Muscle of back (tissue), 3 donors: ENCODE measurements at regions not wholly inside any gene's neighbourhood (a gene's known extent, or its start where the extent isn't known, plus 50 kb on each side); places are given as distances from the start of the nearest gene placed in this dataset.

ENCODE experiments used
- DNase-seq, 3 donors: peaks; one replicate each; pipeline versions ENCODE4 v3.0.0 to v3.0.0-alpha.2; 2013

DNA sequence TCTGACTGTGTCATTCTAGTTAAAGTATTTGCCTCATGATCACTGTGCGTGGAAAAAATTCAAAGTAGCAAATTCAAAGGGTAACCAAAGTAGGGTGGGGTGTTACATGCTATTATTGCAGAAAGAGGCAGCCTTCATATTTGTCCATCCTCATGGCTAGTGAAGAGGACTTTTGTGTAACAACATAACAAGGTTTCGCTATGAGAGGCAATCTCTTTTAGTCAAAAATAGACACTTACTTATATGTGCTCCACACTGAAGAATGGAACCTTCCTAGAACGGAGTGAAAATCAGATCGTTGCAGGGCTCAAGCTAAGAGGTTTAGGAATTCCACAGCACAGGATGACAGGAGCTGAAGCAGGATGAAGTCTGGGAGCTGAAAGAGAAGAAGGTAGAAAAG is 345.1 kb upstream of the CBLB start:
- no peak for DNase-seq

DNA sequence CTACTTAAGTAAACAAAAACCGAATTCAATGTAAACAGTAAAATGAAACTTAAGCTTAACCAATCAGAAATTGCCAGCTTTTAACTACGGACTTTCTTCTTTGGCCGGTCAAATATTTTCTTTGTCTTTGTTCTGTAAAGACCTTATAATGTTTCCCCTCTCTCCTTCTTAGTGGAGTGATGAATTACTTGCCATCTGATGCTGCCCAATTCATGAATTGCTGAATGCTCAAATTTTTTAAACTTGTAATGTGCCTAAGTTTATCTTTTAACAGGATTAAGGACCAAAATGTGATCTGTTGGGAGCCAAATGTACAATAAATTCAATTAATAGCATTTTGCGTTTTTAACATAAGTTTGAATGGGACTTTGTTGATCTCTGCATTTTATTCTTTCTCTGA is 345.8 kb upstream of the CBLB start:
- no peak for DNase-seq

DNA sequence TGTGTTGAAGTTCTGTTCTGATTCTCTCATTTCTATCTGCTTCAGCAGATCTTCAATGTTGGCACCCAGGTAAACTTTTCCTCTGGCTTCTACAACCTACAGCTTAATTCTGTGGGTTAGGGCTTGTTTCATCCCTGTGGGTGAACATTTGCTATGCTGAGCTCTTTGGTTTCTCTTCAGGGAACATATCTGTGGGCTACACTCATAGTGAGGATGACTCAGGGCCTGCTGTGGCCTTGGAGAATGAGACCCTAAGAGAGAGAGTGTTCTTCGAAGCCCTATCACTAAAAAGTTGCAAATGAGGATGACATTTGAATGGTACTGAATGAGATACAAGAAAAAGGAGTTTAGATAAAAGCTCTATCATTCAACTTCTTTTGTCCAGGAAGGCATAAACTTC is 346.2 kb upstream of the CBLB start:
- no peak for DNase-seq

DNA sequence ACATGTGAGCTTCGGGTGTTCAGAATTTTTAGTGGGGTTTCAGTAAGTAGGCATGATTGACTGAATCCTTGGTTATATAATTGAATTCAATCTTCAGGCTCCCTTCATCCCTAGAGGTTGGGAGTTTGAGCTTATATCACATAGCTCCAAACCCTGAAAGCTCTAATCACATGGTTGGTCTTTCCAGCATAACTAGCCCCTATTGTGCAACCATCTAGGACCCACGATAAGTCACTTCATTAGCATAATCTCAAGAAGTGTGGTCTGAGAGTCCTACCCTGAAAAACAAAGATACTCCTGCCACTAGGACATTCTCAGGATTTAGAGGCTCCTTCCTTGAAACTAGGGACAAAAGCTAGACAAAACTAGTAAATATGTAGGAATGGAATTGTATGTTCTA is 348.9 kb upstream of the CBLB start:
- DNase-seq, result no peak

DNA sequence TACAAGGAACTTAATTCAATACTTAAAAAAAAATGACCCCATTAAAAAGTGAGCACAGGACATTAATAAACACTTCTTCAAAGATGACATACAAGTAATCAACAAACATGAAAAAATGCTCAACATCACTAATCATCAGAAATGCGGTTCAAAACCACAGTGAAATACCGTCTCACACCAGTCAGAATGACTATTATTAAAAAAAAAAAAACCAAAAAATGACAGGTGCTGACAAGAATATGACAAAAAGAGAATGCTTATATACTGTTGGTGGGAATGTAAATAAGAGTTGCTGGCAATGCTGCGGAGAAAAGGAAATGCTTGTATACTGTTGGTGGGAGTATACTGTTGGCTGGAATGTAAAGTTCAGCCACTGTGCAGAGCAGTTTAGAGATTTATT is 358.3 kb upstream of the CBLB start:
- DNase-seq, result no peak

DNA sequence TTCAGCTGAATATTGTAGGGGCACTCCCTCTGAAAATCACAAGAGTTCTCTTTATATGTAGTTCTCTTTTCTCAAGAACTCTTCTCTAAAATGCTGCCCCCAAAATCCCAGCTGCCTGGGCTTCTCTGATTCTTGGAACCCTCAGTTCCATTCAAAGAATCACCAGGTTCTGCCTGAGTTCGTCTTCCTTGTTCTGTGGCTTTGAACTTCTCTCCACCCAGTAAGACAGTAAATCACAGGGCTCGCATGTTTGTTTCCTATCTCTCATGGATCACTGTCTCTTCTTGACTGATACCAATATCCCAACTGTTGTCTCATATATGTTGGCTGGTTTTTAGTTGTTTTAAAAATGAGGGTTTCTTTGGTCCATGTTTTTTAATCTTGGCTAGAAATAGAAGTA is 359.5 kb upstream of the CBLB start:
- no peak for DNase-seq

DNA sequence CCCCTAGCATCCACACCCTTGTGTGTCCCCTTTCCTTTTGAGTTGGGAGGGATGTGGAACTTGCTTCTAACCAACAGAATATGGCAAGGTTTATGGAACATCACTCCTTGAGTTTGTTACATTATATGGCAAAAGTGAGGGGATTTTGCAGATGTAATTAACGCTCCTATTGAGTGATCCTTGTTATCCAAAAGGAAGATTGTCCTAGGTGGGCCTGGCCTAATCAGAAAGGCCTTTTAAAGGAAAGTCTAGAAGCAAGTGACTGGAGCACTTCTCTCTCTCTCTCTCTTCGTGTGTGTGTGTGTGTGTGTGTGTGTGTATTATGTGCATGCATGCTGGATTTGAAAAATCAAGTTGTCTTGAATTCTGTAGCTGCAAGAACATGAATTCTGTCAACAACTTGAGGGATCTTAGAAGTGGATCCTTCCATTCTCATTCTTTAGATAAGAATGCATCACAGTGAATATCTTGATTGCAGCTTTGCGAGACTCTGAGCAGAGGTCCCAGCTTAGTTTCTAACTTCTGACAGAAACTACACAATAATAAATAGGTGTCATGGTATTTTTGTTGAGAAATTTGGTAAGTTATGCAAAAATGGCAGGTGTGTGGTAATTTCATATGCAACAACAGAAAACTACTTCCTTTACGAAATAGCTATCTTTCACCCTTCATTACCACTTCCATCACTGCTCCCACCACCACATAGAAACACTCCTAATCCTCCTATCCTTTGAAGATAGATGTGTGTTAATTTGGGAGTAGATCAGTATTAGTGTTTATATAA is 360.9 kb upstream of the CBLB start:
- DNase-seq, result no peak

DNA sequence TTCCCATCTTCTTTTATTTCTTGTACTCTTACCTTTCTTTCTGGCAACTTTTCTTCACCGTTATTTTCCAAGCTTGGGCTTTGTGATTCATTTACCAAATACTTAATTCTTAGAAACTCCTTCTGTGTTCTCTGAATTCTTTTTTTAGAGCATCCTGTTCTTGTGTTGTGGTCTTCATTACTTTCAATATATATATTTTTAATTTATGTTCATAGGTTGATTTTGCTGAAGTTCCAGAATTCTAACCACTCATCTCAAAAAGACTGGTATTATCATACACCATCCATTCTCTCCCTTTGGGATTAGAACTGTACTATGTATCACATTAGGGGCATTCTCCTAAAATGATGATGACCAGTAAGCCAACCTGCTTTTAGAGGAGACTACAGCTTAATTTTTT is 362.3 kb upstream of the CBLB start:
- DNase-seq, result no peak

DNA sequence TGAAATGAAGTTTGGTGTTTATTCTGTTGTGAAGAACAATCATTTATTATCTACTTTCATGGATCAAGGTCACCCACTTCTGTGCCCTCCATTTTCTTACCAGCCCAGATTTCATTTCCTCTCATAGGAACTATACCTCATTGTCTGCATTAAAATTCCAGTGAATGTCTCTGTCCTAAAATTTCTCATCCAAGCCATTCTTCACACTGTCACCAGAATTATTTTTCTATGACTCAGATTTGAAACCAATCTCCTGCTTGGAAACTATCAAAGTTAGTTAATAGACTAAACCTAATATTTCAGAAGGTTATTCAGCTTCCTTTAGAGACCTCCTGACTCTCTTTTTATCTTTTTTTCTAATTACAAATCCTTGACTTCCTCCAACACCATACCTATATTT is 364.1 kb upstream of the CBLB start:
- peak in 1 of 3 donors; percentile 15 for DNase-seq

DNA sequence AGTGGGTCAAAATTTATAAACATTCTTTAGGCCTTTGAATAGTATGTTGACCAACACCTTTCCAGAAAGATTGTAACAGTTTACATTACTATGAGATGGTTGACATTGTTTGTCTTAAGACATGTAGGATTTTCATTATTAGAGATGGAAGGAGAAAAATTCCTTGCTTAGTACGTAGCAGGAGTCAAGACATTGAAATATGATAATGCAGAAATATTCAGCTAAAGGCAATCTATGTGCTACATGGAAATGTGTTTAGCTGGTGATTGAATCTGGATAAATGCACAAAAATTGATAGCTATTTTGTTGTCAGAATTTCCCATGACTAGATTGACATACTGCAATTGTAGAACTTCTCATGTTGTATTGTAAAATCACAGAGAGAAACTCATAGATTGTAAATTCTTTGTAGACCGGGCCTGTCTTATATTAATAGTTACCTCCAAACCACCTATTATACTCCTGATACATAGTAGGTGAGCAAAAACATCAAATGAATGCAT is 370.4 kb upstream of the CBLB start:
- DNase-seq, result no peak

DNA sequence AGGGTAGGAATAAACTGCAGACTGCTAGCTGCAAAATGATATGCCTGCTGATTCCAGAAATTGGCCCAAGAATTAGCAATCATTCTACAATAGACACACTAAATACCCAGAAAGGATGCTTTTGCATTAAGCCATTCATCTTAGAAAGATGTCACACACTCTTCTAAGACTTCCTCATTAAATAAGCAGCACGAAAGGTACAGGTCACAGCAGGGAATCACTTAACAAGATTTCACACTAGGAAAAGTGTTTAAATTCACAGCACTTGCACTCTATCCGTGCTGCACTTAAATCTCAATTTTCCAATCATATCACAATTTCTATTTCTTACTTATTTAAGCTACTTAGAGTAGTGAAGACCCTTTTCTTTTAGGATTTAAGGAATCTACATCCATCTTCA is 372.8 kb upstream of the CBLB start:
- no peak for DNase-seq

DNA sequence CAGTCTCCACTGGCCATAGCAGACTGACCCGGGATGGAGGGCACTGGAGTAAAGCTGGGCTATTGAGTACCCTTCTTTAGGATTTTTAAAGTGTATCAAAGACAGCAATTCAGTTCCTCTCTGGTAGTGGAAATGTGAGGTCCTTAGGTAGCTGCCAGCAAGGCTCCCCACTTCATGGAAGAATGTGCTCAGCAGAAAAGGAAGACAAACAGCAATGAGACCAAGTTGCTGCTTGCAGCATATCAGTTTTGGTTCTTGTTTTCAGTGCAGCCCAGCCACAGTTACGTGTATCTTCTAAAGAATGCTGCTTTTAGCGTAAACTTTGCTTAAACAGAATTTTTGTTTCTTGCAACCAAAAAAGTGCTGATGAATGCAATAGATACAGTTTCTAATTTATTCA is 374.0 kb upstream of the CBLB start:
- peak in 2 of 3 donors; percentile 6 to 26 for DNase-seq

DNA sequence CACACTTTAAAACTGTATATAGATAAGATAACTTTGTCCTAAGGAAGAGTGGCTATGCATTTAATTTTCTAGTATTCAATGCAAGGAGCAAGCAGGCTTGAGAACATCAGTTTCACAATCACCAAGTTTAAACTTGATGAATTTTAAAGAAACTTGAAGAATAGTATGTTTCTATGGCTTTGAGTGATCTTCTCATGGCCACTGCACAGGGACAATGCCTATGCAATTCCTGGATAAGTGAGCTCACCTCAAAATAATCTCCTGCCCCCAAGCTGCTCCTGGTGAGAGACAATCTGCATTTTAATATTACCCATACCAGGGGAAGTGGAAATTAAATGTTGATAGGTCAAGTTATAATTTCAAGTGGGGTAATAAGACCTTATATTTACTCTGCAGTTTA is 376.6 kb upstream of the CBLB start:
- DNase-seq, result no peak

DNA sequence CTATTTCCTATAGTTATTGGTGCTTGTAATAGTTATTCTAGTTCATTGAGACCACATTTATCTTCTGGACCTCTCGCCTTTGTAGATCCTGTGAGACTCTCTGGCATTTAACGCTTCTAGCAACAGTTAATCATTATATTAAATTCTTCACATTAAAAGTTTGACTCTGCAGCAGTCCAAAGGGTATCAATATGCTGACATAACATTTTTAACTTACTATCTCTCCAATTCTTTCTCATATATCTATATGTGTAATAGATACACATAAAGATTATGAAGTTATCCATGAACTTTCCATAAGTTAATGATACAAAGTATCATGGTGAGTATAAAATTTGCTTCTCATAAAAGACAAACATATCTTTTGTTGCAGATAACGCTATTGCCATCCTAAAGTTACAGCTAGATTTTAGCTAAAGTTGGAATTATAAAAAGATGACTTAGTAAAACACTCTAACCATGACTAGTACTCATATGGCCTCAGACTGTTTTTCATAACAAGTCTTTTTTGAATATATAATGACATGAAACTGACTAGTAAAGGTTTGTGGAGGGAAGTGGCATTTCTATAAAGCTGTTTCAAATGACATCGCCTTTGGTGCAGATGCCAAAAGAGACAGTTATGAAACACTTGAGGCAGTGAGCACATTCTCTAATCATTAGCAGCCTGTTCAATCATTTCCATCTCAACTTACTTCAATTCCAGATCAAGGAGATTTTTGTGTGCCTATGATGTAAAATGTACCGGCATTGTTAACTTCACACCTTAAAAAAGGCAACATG is 379.3 kb upstream of the CBLB start:
- peak in 1 of 3 donors; percentile 13 for DNase-seq

DNA sequence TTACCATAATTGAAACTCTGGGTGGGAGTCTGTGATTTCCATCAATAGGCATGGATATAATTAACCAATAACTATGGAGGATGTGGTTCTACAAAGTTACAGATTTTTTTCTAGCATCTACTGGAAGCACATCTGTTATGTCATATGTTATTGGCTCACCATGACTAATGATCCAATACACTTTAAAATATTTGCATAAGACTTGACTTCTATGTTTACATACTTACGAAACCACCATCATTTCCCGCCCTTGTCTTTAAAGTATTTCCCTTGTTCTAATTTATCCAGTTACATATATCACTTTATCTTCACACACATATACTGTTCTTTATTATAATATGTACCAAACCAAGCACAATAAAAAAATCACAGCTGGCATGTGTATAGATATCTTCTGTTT is 380.3 kb upstream of the CBLB start:
- DNase-seq, result peak in 1 of 3 donors; percentile 41

DNA sequence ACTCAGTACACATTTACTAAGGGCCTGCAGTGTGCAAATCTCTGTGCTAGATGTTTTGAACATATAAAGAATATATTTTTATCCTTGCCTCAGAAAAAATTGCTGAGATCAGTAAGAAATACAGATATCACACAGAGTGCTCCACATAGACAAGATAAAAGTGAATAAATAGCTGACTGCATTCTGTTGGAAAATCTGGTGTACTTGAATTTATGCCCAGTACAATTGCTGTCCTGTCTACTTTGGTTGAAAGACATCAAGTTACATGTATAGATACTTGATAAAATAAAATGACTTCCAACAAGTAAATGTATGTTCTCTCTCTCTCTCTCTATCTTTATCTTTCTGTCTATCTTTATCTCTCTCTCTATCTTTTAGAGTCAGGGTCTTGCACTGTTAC is 381.2 kb upstream of the CBLB start:
- no peak for DNase-seq

DNA sequence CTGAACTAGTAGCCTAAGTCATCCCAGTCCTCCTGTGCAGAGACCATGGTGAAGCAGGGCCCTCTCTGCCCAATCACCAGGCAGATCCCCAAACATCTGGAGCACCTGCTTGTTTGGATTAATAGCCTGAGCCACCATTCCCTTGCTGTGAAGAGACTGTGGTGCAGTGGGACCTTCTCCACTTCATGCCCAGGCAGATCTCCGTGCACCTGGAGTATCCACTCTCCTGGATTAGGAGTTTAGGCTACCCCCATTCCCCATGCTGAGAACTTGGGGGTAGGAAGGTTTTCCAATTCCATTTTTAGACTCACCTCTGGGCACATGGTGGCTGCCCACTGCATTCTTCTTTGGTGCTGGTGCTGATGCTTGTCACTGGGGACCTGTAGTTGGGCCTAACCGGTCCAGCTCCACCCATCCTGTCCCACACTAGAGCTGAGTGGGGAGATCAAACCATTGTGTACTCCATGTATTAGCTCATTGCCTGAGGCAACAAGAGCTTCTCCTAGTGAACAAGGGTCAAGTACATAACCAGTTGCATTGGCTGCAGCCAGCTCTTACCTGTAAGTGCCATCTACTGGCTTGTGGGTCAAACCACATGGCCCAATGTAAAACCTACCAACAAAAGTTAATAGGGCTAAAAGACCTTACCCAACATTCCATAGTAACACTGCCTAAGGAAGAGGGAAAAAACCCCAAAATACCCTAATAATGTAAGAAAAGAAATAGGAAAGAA is 382.5 kb upstream of the CBLB start:
- no peak for DNase-seq

DNA sequence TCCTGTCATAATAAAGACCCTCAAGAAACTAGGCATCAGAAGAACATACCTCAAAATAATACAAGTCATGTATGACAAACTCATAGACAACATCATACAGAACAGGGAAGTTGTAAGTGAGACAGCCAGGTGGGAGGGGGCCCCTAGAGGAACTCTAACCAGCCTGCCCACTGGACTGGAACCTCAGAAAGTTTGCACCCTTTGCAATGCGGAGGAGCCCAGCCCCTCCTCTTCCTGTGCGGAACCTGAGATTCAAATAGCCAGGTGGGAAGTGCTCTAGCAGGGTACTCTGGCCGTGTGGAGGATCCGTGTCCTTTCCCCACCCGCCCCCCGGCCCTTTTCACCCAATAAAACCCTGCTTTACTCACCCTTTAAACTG is 387.0 kb upstream of the CBLB start:
- no peak for DNase-seq

DNA sequence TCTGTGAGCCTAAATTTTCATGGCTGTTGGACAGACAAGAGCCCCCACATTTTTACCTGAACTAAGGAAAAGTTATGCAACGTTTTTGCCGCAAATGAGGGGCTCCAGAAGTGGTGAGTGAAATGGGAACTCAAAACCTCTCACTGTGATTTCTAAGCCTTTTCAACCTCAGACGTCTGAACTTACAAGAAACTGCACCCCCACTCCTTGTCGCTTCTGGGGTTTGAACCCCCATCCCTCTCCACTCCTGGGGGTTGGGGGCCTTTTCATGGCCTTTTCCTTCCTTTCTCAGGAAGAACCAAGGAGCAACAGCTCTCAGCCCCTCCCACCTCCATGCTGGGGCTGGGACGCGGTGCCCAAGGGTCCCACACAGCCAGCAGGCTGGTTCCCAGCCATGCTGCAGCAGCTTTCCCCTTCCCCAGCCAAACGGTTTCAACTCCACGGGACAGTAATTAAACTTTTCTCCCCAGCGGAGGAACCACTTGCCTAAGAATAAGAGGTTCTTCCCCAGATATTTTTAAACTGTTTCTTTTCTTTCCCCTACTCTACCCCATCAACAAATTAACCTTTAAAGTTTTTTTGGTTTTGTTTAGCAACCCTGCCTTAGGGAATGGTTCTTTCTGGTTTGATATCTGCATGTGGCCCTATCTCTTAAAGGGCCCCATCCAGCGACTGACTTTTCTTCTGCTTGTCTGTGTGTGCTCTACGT is 387.6 kb upstream of the CBLB start:
- no peak for DNase-seq

DNA sequence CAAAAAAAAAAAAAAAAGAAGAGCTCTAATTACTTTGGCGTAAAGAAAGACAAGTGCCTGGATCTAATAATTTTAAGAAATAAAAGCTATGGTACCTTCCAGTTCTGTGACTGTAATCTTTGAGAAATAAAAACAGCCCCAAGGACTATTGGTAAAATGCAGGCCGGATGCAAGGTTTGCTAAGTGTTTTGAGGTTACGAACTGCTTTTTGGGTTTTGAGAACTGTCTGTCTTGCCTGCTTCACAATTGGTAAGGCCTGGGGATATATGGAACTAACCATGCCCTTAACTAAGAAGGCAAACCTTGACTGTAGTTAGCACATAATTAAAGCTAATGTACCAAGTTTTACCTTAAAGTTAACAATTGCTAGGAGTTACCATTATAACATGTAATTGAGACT is 388.4 kb upstream of the CBLB start:
- DNase-seq, result no peak

DNA sequence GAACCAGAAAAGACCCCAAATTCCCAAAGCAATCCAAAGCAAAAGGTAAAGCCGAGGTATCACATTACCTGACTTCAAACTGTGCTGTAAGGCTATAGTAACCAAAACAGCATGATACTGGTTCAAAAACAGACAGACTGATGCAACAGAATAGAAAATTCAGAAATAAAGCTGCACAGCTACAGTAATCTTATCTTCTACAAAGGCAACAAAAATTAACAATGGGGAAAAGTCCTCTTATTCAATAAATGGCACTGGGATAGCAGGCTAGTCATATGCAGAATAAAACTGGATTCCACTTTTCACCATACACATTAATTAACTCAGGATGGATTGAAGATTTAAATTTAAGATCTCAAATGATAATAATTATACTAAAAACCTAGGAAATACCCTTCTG is 392.6 kb upstream of the CBLB start:
- DNase-seq, result no peak
